H9 (cell line): ENCODE measurements at regions not wholly inside any gene's neighbourhood (a gene's known extent, or its start where the extent isn't known, plus 50 kb on each side); places are given as distances from the start of the nearest gene placed in this dataset.

ENCODE experiments used
- DNase-seq: peaks from one replicate; pipeline ENCODE4 v3.0.0-alpha.2; 2017
- H2AFZ ChIP-seq: one replicate; pipeline ENCODE4 v1.6.1; 2013; ENCODE audit warnings: mild to moderate bottlenecking, low read length, control low read depth, moderate library complexity
- H2AK5ac ChIP-seq: 2 replicates; pipeline ENCODE4 v1.6.1; 2013; ENCODE audit warnings: low read length, control low read depth, mixed read lengths; ENCODE audit not compliant: insufficient read length
- H2BK120ac ChIP-seq: one replicate; pipeline ENCODE4 v1.6.1; 2013; ENCODE audit warnings: low read depth, mild to moderate bottlenecking, low read length, control low read depth, inconsistent platforms; ENCODE audit not compliant: poor library complexity, severe bottlenecking
- H2BK12ac ChIP-seq: 2 replicates; pipeline ENCODE4 v1.6.1; 2013; ENCODE audit warnings: low read length, control low read depth, mixed read lengths, low read depth; ENCODE audit not compliant: insufficient read length
- H2BK15ac ChIP-seq: 2 replicates; pipeline ENCODE4 v1.6.1; 2013; ENCODE audit warnings: low read depth, low read length, control low read depth
- H2BK20ac ChIP-seq: one replicate; pipeline ENCODE4 v1.6.1; 2013; ENCODE audit warnings: low read depth, mild to moderate bottlenecking, low read length, control low read depth, inconsistent platforms; ENCODE audit not compliant: poor library complexity, severe bottlenecking
- H2BK5ac ChIP-seq: 2 replicates; pipeline ENCODE4 v1.6.1; 2013; ENCODE audit warnings: low read length, control low read depth, mixed read lengths; ENCODE audit not compliant: insufficient read length
- H3K14ac ChIP-seq: 2 replicates; pipeline ENCODE4 v1.6.1; 2013; ENCODE audit warnings: low read length, control low read depth; ENCODE audit not compliant: insufficient read depth
- H3K18ac ChIP-seq: 2 replicates; pipeline ENCODE4 v1.6.1; 2013; ENCODE audit warnings: low read depth, mild to moderate bottlenecking, mixed read lengths, low read length, control low read depth; ENCODE audit not compliant: insufficient read length
- H3K23ac ChIP-seq: 2 replicates; pipeline ENCODE4 v1.6.1; 2013; ENCODE audit warnings: low read length, control low read depth, mixed read lengths, low read depth; ENCODE audit not compliant: insufficient read length
- H3K23me2 ChIP-seq: 2 replicates; pipeline ENCODE4 v1.6.1; 2013; ENCODE audit warnings: low read depth, mild to moderate bottlenecking, mixed read lengths, low read length, control low read depth; ENCODE audit not compliant: insufficient read length, poor library complexity, severe bottlenecking
- H3K27ac ChIP-seq: 2 replicates; pipeline ENCODE4 v1.5.1; 2013; ENCODE audit warnings: low read length, control low read depth, mixed read lengths, low read depth; ENCODE audit not compliant: insufficient read length
- H3K27me3 ChIP-seq: 2 replicates; pipeline ENCODE4 v1.6.1; 2013; ENCODE audit warnings: low read length, control low read depth, inconsistent platforms; ENCODE audit not compliant: insufficient read depth
- H3K4ac ChIP-seq: 2 replicates; pipeline ENCODE4 v1.6.1; 2013; ENCODE audit warnings: low read depth, mild to moderate bottlenecking, control low read depth, inconsistent platforms, low read length, moderate library complexity
- H3K4me1 ChIP-seq: 2 replicates; pipeline ENCODE4 v1.6.1; 2013; ENCODE audit warnings: low read length, control low read depth, inconsistent platforms; ENCODE audit not compliant: insufficient read depth
- H3K4me2 ChIP-seq: 2 replicates; pipeline ENCODE4 v1.6.1; 2013; ENCODE audit warnings: low read length, control low read depth, mixed read lengths; ENCODE audit not compliant: insufficient read length, insufficient read depth
- H3K56ac ChIP-seq: 2 replicates; pipeline ENCODE4 v1.6.1; 2013; ENCODE audit warnings: low read depth, mild to moderate bottlenecking, mixed read lengths, low read length, control low read depth; ENCODE audit not compliant: insufficient read length
- H3K79me1 ChIP-seq: 2 replicates; pipeline ENCODE4 v1.6.1; 2013; ENCODE audit warnings: low read depth, mild to moderate bottlenecking, moderate library complexity, low read length, control low read depth, inconsistent platforms; ENCODE audit not compliant: insufficient read depth, poor library complexity, severe bottlenecking
- H3K79me2 ChIP-seq: 2 replicates; pipeline ENCODE4 v1.6.1; 2013; ENCODE audit warnings: low read length, control low read depth, inconsistent platforms; ENCODE audit not compliant: insufficient read depth
- H3K9ac ChIP-seq: 2 replicates; pipeline ENCODE4 v1.6.1; 2013; ENCODE audit warnings: low read length, control low read depth, mixed read lengths; ENCODE audit not compliant: insufficient read length; ENCODE audit errors: extremely low read depth
- H3K9me3 ChIP-seq: one replicate; pipeline ENCODE4 v1.6.1; 2013; ENCODE audit warnings: low read depth, low read length, inconsistent platforms; ENCODE audit not compliant: control insufficient read depth
- H3T11ph ChIP-seq: one replicate; pipeline ENCODE4 v1.6.1; 2013; ENCODE audit warnings: mild to moderate bottlenecking, low read length, control low read depth, inconsistent platforms
- H4K20me1 ChIP-seq: one replicate; pipeline ENCODE4 v1.6.1; 2013; ENCODE audit not compliant: control insufficient read depth, insufficient read length, insufficient read depth
- H4K5ac ChIP-seq: 2 replicates; pipeline ENCODE4 v1.6.1; 2013; ENCODE audit warnings: low read depth, mild to moderate bottlenecking, mixed read lengths, low read length, control low read depth; ENCODE audit not compliant: insufficient read length
- H4K8ac ChIP-seq: replicated peaks from 2 replicates; pipeline ENCODE4 v1.6.1; 2013; ENCODE audit warnings: low read length, control low read depth, mixed read lengths, low read depth; ENCODE audit not compliant: insufficient read length
- H4K91ac ChIP-seq: 2 replicates; pipeline ENCODE4 v1.6.1; 2013; ENCODE audit warnings: low read depth, mild to moderate bottlenecking, moderate library complexity, mixed read lengths, low read length, control low read depth; ENCODE audit not compliant: insufficient read length
- H3K27ac Mint-ChIP-seq, 3 experiments: 2 replicates in 2 of 3; 3 replicates in 1 of 3; pipeline ENCODE4 v1.8.0; 2020 to 2021; ENCODE audit warnings: mixed read lengths in 3 of 3, mild to moderate bottlenecking in 1 of 3, moderate library complexity in 1 of 3
- H3K27me3 Mint-ChIP-seq: 2 replicates; pipeline ENCODE4 v1.8.0; 2021; ENCODE audit warnings: low read depth, mild to moderate bottlenecking, moderate library complexity, mixed read lengths
- H3K36me3 Mint-ChIP-seq, 3 experiments: 2 replicates in 2 of 3; 3 replicates in 1 of 3; pipeline ENCODE4 v1.8.0; 2020 to 2021; ENCODE audit warnings: low read depth in 3 of 3, mixed read lengths in 3 of 3; ENCODE audit not compliant: insufficient read depth in 1 of 3
- H3K4me1 Mint-ChIP-seq, 2 experiments: 2 replicates each; pipeline ENCODE4 v1.8.0; 2020; ENCODE audit warnings: mixed read lengths in 2 of 2
- H3K4me3 Mint-ChIP-seq, 2 experiments: 2 replicates in 1 of 2; 3 replicates in 1 of 2; pipeline ENCODE4 v1.8.0; 2020 to 2021; ENCODE audit warnings: mild to moderate bottlenecking in 2 of 2, mixed read lengths in 2 of 2, moderate library complexity in 1 of 2
- H3K9me3 Mint-ChIP-seq, 2 experiments: 2 replicates in 1 of 2; 3 replicates in 1 of 2; pipeline ENCODE4 v1.8.0; 2020; ENCODE audit warnings: mild to moderate bottlenecking in 2 of 2, mixed read lengths in 2 of 2, moderate library complexity in 1 of 2
- WGBS: extraction: QIAGEN DNeasy Blood & Tissue Kit; methylation state at CpG from one replicate; pipeline ENCODE4 v1.1.7; 2013; ENCODE audit warnings: missing lambda C conversion rate, low lambda C conversion rate, mixed read lengths; ENCODE audit not compliant: insufficient read length; ENCODE audit errors: extremely low coverage; 5-methylcytosine and 5-hydroxymethylcytosine counted together
- TF ChIP-seq, protein P1 (sequence below): fragments of 200-600 bp; sonication (generic); conservative IDR thresholded peaks from 3 replicates; pipeline ENCODE4 v1.8.0; 2021; ENCODE audit warnings: antibody characterized with exemption, mild to moderate bottlenecking

DNA sequence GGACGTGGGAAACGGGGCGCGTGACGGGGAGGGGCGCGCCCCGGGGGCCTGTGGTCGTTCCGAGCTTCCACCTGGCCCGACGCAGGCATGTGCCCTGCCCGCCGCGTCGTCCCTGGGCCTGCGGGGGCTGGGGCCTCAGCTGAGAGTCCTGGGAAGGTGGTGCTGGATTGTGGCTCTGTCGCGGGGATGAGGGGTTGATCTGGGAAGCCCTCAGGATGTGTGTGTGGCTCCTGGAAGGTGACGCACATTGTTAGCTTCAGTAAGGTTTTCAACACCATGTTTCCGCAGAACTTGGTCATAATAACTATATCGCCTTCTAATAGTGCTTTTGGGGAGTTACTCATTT, 589.1 kb downstream of the MTRR start:
- Histone ChIP-seq H4K20me1 (no peaks in the 10 kb centered on the region), H2BK15ac (no peak overlapping the region), H2AK5ac (no peak overlapping the region), H3K14ac (no peak overlapping the region), H4K91ac (no peak overlapping the region), H2BK5ac (no peak overlapping the region), H3K56ac (no peak overlapping the region), H2BK12ac (no peak overlapping the region), H3K4me2 (no peak overlapping the region), H2BK20ac (no peak overlapping the region), H3K27ac (no peak overlapping the region), H3K4me1 (no peaks in the 10 kb centered on the region), H3T11ph (no peak overlapping the region), H3K23ac (no peak overlapping the region), H2AFZ (no peak overlapping the region), H4K5ac (no peak overlapping the region), H2BK120ac (no peak overlapping the region), H3K9me3 (no peaks in the 10 kb centered on the region), H3K23me2 (no peaks in the 10 kb centered on the region), H3K9ac (no peak overlapping the region), H3K18ac (no peak overlapping the region), H3K27me3 (no peaks in the 10 kb centered on the region), H3K4ac (no peak overlapping the region), H4K8ac (no peak overlapping the region), H3K79me1 (no peaks in the 10 kb centered on the region), H3K79me2 (no peaks in the 10 kb centered on the region)
- no peak for DNase-seq
- Mint-ChIP-seq H3K9me3 (peaks cover 3 to 13% of the 10 kb centered on the region in 2 experiments; a peak in 4 of 5 replicates), H3K4me1 (no peaks in the 10 kb centered on the region), H3K27me3 (no peaks in the 10 kb centered on the region), H3K27ac (no peak overlapping the region), H3K4me3 (peak overlapping the region in 1 of 2 experiments; percentile 80; a peak in 3 of 5 replicates), H3K36me3 (peaks cover 0 to 6% (median 5%) of the 10 kb centered on the region in 3 experiments; a peak in 4 of 7 replicates)
- TF ChIP-seq, protein P1, sequence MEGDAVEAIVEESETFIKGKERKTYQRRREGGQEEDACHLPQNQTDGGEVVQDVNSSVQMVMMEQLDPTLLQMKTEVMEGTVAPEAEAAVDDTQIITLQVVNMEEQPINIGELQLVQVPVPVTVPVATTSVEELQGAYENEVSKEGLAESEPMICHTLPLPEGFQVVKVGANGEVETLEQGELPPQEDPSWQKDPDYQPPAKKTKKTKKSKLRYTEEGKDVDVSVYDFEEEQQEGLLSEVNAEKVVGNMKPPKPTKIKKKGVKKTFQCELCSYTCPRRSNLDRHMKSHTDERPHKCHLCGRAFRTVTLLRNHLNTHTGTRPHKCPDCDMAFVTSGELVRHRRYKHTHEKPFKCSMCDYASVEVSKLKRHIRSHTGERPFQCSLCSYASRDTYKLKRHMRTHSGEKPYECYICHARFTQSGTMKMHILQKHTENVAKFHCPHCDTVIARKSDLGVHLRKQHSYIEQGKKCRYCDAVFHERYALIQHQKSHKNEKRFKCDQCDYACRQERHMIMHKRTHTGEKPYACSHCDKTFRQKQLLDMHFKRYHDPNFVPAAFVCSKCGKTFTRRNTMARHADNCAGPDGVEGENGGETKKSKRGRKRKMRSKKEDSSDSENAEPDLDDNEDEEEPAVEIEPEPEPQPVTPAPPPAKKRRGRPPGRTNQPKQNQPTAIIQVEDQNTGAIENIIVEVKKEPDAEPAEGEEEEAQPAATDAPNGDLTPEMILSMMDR, result no peak
- no CpG with 5 or more reads among the region's 22 CpGs for WGBS
